NCI-H748 (cell line): ENCODE measurements at regions not wholly inside any gene's neighbourhood (a gene's known extent, or its start where the extent isn't known, plus 50 kb on each side); places are given as distances from the start of the nearest gene placed in this dataset.

Source experiments
- DNase-seq: peaks from one replicate; lab custom pipeline; 2025; ENCODE audit not compliant: unreplicated experiment; lab: John Stamatoyannopoulos, UW

DNA sequence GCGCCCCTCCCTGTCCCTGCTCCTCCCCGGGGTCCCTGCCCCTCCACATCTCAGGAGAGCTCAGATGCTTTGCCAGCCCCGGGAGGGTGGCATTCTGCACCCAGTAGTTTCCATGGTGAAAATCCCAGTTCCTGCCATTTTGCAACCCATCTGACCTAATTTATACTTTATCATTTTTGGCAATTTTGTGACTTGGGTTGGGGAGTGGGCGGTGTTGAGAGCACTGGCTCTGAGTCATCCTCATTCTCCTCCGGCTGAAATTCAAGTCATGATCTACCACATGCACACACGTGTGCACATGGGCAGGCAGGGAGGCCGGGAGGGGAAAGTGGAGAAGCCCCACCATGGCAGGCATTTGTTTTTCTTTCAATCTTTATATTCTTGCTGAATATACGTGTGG is 208.6 kb downstream of the URI1 start:
- no peak for DNase-seq

DNA sequence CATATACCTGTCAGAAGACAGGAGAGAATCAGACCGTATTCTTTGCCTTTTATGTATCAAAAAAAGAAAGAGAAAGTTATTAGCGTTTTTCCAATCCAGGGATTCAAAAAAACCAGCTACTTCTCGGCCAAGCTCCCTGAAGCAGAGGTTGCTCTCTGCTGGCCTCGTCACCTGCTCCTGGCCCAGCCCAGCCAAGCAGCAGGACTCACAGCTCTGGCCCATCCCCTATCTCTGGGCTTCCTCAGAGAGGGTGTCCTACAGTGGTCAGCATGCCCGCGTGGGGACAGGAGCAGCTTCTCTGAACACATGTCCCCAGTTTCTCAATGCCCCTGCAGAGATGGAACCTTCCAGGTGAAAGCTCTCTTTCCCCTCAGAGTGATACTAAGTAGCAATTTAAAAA is 209.0 kb downstream of the URI1 start:
- DNase-seq = no peak

DNA sequence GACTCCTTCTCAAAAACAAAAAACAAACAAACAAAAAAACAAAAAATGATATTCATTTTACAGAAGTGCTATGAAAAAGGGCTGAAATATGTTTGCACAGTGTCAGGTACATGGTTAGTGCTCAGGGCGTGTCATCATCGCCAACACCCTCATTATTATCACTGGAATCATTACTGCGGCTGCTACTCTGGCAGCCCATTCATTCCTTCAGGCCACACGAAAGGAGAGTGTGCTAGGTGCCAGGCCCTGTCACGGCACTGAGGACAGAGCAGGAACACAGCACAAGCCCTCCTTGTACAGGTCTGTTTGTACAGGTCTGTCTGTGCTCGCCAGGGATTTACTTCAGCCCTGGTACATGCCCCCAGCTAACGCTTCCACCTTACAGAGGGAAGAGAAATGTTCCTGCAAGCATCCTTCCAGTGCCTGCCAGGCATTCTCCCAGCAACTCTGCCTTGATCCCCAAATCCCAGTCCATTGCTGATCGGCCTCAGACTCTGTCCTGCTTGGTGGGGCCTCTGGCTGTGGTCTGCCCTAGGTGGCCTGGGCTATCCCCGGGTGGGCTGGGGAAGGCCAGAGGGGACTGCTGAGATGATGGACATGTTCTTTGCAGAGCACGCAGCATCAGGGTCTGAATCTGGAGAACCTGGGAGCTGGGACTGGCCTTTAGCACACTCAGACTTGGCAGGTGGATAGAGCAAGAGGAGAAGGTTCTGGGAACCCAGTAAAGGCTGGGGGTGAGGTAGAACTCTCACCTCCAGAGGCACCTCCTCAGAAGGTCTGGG is 210.7 kb downstream of the URI1 start:
- DNase-seq = peak; percentile 33

DNA sequence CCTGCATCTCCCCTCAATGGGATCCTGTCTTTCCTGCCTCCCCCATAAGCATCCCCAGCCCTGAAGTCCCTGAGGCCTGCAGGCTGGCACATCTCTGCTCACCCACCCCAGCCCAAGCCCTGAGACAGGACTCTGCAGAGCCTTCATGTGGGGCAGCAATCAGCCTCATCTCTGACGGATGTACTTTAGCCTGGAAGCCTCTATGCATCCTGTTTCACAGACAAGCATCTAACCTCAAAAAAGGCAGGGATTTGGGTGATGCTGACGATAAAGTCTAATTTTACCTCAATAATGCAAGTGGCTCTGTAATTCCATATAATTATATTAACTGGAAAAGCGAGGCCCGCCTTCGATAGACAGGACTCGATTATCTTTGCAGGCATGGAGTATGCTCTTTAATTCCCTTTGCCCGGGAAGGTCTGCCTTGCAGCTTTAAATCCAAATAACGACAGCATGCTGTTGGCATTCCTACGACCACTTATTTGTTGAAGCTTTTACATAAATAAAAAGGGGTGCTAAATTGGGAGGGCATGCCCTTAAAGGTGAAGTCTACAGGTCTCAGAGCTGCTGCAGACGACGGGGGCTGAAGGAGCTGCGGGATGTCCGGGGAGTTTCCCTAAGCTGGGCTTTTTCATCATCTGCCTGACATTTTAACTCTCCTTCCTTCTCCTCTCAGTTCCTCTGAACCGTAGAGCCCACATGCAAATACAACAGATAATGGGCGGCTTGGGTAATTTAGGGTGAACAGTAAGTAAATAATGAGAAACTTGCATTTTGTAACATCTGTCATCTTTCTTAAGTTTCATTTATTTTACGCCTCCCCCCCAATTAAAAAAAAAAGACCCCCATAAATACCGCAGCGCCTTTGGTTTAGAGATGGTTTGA is 211.5 kb downstream of the URI1 start:
- DNase-seq = peak; percentile 36

DNA sequence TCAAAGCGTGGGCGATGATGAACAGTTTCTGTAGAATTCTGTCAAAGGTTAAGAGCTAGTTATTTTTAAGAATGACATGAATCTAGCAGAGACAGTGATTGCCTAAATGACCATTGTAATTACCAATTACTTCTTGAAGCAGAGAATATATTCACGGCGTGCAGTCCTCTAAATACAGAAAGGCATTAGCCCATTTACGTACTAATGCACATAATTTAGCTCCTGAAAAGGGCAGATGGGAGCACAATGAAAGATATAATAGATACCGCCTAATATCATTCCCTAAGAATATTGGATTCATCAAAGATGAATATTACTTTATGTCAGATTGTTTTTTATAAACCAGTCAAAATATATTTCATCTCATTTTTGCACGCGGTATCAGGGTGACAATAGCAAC is 212.4 kb downstream of the URI1 start:
- DNase-seq = peak; percentile 83

DNA sequence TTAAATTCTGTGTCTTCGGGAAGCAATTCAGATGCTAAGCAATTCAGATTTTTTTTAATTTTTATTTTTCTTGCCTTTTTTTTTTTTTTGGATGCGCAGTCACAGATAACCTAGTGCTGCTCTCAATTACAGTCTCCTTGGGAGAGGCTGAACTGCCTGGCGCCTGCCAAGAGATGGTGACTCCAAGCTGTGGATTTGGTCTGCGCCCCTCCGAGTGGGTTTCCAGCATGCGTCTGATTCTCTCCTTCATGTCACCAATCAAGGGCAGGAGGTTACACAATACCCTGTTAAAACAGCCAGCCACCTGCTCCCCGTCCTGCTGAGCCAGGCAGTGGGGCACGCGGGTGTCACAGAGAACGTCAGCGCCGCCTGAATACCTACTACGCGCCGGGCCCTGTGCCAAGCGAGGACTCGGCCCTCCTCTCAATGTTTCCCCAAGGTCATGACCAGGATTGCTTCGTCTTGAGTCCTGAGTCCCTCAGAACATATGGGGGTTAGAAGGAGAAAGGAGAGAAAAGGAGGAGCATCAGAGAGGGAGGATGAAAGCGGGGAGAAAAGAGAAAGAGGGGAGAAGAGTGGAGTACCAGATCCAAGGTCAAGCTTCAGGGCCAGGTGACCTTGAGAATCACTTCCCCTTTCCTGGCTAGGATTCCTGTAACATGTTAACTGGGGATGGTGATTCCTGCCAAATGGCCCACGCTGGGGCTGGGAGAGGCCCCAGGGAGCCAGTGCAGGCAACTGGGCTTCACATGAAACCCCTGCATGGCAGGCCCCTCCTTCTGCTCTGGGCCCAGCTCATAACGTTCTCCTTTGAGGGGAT is 213.6 kb downstream of the URI1 start:
- DNase-seq = no peak

DNA sequence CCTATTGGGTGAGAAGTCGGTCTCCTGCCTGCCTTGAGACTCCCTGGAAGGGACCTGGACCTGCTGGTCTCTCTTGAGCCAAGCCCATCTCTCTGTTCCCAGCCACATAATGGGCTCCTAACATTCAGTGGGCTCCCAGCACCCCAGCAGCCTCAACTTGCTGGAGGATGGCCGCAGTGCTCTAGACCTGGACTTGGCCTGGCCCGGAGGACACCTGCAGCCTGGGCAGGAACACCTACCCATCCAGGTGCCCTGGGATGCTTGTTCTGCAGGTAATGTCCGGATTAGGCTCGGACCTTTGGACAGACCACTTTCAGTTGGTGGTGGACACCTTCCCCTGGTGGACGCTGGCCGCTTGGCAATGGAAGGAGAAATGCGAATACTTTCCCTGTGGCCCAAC is 214.6 kb downstream of the URI1 start:
- DNase-seq = no peak

DNA sequence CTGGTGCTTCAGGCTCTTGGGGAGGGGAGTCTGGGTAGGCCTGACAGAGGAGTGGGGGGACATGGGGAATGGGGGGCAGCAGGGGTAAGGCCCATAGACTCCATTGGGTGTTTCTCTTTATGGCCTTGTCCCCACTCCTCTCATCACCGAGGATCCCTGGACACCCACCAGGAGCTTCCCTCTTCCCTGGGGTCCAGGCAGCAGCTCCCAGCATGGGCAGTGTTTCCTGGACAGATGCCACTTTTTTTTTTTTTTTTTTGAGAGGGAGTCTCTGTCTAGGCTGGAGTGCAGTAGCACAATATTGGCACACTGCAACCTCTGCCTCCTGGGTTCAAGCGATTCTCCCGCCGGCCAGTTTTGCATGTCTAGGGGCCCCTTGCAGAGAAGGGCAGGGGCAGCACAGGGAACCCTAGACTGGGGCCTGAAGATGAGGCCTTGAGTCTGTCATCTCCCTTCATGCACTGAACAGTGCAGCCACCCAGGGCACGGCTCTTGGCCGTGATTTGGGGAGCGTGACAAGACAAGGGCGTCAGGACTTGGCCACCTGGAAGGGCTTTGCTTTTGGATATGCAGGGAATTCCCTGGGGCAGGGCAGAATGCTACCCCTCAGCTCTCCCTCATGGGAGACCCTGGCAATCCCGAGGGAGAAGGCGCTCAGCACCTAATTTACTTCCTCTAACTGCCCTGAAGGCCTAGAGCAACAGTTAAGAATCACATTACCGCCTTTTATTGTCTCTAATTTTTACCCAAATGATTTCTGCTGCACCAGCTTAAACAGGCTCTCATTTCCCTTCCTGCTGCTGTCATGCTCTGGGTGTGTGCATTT is 213.9 kb upstream of the ZNF536 start:
- no peak for DNase-seq

DNA sequence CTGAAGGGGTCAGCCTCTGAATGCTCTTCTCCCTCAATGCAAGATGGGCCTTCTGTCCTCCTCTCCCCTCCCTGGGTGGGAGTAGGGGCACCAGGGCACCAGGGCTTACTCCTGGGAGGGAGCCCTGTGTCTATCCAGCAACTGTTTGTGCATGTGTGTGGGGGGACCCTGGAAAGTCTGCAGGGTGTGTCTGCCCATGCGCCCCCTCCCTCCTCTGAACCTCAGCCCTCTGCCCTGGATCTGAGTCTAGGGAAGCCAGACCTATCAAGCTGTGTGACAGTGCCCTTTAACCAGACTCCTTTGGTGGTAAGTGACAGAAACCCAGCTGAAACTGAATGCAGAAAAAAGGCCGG is 213.3 kb upstream of the ZNF536 start:
- DNase-seq = no peak

DNA sequence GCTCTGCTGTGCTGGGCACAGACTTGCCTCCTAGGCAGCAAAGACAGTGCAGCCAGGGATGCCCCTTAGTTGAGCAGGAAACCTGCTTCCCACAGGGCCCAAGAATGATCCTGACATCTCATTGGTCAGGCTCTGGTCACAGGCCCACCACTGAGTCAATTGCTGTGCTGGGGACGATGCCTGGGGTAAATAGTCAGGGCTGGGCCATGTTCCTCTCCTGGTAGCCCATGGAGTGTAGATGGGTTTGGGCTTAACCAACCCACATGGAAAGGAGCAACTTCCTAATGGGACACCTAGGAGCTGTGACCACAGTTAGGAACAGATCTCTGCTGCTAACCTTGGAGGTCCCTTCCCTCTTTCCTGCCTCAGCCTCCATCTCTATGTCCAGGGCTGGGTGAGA is 212.5 kb upstream of the ZNF536 start:
- no peak for DNase-seq

DNA sequence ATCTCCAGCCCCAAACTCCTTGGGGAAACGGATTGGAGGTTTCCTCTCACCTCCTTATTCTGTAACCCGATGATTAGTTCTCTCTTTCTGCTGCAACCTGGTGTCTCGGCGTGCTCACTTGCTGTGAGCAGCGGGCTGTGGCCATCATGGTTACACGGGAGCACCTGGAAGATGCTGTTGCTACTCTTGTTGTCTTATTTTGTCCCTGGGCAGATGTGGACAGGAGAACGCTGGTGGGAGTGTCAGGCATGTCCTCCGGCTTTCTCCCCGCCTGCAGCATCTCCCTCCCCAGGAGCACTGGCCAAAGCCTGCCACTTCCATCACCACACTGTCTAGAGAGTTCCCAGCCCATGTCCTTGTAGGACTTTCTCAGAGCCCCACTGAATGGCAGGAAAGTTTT is 211.8 kb upstream of the ZNF536 start:
- DNase-seq = no peak

DNA sequence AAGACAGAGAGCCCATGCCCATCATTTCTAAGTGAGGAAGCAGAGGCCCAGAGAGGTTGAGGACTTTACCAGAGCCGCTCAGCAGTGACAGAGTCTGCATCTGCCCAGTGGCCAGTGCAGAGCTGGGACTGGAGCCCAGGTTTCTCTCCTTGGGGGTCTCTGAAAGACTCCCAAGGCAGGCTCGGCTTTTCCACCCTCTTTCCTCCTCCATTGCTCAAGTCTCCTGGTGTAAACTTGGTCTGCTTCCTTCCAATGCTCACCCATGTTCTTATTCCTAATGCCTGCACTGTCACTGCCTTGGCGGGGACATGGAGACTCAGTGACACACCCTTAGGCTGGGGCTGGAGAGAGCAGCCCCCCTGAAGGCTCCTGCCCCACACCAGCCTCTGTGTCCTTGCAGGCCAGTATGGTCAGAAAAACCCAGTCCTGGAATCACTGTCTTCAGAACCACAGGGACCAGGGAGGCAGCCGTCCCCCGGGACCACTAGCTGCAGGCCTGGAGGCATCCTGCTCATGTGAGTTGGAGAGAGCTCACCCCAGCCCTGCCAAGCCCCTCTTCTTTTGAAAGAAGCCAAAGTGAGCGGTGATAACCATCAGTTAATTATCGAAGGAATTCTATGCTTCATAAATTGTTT is 211.0 kb upstream of the ZNF536 start:
- DNase-seq = no peak

DNA sequence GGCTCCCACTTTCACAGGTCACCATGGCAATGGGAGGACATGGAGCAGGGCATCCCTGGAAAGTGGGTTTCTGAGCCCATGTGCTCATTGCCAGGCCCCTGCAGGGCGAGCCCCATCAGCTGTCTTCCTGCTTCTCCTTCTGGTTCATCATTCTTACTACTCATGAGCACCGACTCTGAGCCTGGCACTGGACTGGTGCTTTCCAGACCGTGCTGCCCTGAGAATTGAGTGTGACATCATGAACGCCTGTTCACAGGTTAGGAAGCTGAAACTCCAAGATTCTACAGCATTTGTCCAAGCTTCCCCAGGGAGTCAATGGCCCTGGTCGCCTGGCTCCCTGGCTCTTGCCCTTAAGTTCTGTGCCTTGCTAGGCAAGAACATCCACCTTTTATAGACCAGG is 210.4 kb upstream of the ZNF536 start:
- DNase-seq = no peak

DNA sequence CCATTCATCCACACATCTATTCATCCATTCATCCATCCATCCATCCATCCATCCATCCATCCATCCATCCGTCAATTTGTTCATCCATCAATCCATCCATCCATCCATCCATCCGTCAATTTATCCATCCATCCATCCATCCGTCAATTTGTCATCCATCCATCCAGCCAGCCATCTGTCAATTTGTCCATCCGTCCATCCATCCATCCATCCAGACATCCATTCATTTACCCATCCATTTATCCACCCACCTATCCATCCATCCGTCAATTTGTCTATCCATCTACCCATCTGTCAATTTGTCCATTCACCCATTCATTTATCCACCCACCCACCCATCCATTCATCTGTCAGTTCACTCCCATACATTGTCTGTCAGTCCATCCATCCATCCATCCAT is 209.5 kb upstream of the ZNF536 start:
- DNase-seq = no peak

DNA sequence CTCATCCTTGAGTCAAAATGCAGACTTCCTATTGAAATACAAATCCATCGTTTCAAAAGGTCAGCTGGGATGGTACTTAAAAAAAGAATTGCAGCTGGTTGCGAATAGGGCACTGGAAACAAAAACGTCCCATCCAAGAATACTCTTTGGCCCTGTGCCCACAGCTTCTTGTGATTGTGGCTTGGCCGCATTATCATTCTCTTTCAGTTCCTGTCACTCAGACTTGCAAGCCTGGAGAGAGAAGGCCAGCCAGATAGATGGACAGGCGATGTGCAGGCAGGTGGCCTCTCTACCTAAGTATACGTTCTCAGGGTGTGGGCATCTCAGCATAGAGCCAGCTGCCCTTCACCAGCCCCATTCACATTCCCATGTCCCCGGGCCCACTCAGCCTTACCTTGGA is 208.5 kb upstream of the ZNF536 start:
- DNase-seq = no peak

DNA sequence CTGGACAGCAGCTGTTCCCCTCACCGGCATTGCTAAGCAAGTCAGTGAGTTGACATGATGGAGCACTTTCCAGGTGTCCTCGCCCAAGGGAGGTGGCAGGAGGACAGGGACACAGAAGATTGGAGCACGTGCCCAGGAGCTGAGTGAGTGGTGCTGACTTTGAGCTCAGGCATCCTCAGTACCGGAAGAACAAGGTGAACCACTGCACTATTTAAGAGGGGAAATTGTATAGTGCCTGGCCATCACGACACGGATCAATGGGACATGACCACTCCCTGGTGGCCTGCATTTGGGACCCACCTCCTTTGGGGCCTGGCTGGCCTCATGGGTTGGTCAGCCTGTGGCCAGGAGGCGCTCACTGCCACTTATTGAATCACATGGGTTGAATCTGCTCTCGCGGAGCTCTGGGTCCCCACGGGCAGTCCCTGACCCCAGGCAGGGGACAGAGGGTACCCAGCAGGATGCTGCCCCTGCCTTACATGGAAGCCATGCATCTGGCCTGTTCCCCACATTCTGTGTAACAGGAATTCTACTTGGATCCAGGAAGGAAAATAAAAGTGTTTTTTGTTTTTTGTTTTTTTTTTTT is 206.9 kb upstream of the ZNF536 start:
- DNase-seq = no peak

DNA sequence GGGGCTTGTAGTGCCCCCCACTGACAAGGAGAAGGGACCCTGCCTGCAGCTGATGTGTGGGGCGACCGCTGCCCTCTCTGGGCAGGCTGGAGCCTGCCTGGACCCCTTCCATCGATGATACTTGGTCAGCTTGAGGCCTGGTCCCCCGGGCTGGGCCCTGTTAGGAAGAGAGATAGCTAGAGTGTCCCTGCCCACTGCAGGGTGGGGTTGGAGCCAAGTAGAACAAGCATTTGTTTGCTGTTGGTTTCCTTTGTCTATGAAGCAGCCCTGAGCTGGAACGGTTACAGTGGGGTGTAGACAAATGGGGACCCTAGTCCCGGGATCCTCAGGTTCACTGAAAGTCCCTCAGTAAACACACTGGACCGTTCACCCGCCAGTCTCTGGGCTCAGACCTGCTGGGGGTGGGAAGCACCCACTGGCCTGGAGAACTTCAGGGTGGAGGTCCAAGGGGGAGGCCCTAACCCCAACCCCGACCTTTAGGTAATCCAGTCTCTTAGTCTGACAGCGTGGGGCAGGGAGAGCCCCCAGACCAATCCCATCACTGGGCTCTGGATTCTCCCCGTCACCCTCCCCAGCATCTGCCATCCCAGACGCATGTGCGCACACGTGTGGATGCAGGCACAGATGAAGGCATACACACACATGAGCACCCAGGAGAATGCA is 204.8 kb upstream of the ZNF536 start:
- no peak for DNase-seq

DNA sequence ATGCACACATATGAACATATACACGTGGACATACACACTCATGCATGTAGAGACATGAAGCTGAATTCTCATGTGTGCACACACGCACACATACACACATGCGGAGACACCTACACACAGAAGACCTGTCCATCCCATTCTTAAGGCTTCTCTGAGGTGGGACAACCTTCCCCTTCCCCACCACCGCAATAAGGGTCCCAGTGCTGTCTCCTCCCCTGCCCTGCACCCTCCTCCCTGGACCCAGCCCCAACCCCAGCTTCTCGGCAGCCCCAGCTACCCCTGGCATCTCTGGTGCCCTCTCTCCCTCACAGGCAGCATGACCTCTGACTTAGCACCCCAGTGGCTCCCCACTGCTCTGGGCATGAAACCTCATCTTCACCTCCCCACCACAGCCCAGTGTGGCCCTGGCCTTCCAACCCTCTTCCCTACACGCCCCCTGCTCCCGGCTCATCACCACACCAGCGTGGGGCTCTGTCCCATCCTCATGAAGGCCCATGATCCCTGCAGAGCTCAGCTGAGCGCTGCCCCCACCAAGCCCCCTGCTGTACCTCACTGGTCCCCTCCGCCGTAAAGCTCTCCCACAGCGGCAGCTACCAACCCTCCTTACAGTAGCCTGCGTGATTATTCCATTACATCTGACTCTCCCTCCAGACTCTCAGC is 204.1 kb upstream of the ZNF536 start:
- DNase-seq = no peak

DNA sequence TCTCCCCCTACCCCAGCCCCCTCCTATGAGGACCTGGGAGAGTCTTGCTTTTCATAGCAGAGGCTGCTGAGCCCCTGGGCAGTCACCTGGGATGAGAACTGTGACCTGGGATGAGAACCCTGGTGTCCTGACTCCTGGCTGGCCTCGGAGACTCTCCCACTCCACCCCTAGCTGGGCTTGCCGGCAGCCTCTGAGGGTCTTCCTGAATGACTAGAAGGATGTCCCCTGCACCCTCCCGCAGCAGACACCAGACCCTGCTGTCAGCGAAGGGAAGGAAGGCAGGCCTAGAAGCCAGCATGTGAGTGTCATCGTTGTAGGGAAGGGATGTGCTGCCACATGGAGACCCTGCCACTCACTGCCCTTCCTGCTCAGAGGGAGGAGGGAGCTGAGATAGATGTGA is 203.4 kb upstream of the ZNF536 start:
- no peak for DNase-seq
